Mesodermal cell (in vitro differentiated cells): ENCODE measurements at regions not wholly inside any gene's neighbourhood (a gene's known extent, or its start where the extent isn't known, plus 50 kb on each side); places are given as distances from the start of the nearest gene placed in this dataset.
"Not testable (repeated sequence)": the region's sequence is repeated elsewhere in the genome, so short reads cannot be mapped to it uniquely, and the experiment has no call there.

ENCODE experiments used
- H3K27ac ChIP-seq: 2 replicates; pipeline ENCODE4 v1.7.0; 2013; ENCODE audit warnings: mild to moderate bottlenecking, low read depth, low read length, moderate library complexity; ENCODE audit not compliant: severe bottlenecking
- H3K36me3 ChIP-seq: 2 replicates; pipeline ENCODE4 v1.7.1; 2013; ENCODE audit warnings: mild to moderate bottlenecking, low read length, moderate library complexity; ENCODE audit not compliant: control insufficient read depth, insufficient read depth
- H3K4me1 ChIP-seq: one replicate; pipeline ENCODE4 v1.7.1; 2013; ENCODE audit warnings: mild to moderate bottlenecking, low read length; ENCODE audit not compliant: insufficient read depth, control insufficient read depth, poor library complexity, severe bottlenecking
- H3K4me3 ChIP-seq: 2 replicates; pipeline ENCODE4 v1.7.0; 2013; ENCODE audit warnings: low read length, control low read depth, mild to moderate bottlenecking; ENCODE audit not compliant: insufficient read depth, poor library complexity, severe bottlenecking; ENCODE audit errors: extremely low read depth
- H3K9me3 ChIP-seq: 2 replicates; pipeline ENCODE4 v1.7.1; 2013; ENCODE audit warnings: mild to moderate bottlenecking, low read length, moderate library complexity; ENCODE audit not compliant: control insufficient read depth
- WGBS, 2 experiments: methylation state at CpG; one replicate each; pipeline ENCODE4 v1.1.5; 2013; ENCODE audit warnings: missing lambda C conversion rate in 2 of 2; ENCODE audit not compliant: insufficient coverage in 2 of 2; 5-methylcytosine and 5-hydroxymethylcytosine counted together

DNA sequence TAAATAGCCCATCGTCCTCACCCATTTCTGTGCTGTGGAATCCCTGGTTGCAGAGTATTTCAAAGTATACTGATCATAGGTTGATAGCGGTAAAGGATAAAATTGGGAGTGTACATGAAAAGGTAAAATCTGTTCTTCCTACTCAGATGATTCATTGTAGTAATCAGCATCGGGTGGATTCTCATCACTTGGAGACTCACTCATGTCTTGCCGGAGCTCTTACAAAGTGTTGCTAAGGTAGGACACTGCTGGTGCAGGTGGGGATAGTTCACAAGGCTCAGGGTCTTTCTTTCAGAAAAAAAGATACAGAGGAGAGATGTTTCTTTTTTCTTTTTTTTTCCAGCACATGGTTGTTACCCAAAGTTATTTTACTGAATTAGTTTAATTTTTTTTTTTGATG lies 84.8 kb downstream of the MTNR1B start:
- no peak overlapping the region for H3K4me3 ChIP-seq
- WGBS, 2 experiments, result 100% methylated on average over 1 of the region's 4 CpGs; no CpG with 5 or more reads in 1 of the 2 experiments
- H3K27ac ChIP-seq, result no peak overlapping the region
- H3K9me3 ChIP-seq, result no peaks in the 10 kb centered on the region
- peaks cover 19% of the 10 kb centered on the region for H3K4me1 ChIP-seq
- no peaks in the 10 kb centered on the region for H3K36me3 ChIP-seq

DNA sequence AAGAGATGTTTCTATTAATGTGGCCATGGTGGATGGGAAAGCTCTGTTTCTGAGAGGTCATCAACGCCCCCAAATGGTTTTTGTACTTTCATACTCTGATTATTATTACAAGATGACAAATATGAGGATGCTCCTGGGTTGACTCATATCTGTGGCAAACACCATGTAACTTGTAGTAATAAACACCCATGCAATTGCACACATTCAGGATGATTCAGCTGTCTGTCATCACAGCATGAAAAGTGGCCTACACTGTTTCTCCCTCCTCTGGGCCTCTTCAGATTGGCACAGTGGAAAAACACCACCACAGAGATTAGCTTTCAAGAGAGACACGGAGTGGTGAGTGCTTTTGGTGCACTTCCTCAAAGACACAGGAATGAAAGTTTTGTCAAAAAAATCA lies 85.4 kb downstream of the MTNR1B start:
- no CpG with 5 or more reads among the region's 2 CpGs for WGBS, 2 experiments
- no peaks in the 10 kb centered on the region for H3K36me3 ChIP-seq
- no peak overlapping the region for H3K4me3 ChIP-seq
- H3K27ac ChIP-seq, result no peak overlapping the region
- H3K4me1 ChIP-seq, result peaks cover 25% of the 10 kb centered on the region
- no peaks in the 10 kb centered on the region for H3K9me3 ChIP-seq

DNA sequence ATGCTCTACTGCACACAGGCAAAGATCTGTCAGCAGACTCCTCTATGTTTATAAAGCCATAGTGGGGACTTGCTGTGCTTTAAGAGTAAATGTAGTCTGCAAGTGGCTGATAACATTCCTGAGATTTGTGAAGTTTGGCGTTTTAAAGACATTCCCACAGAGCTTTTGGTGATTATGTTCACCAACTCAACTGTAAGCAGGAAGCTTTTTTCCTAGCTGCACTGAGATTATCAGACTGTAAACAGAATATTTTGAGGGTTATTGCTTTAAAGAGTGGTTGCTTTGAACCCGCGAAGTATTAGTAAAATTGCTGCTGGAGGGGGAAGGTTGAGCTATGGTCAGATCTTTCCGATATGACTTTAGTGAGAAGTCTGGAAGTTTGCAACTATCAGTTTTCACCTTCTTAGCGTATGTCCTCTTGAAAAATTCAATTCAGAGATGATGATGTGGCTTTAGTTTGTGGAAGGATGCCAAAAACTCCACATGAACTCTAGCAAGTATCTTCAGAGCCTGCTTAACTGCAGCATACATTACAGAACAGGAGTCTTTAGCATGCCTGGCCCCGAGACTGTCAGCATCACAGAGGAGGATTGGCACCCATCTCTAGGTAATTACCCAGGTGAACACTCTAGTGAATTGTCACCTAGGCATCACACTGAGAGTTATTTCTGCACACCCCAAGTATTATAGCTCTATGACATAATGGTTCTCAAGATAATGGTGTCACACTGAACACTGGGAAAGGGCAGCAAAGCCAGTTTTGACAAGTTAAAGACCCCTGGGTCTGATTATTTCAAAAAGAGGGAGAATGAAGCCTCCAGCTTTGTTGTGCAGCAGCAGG lies 89.9 kb downstream of the MTNR1B start:
- 72 to 78% methylated on average over 5 of the region's 6 CpGs for WGBS, 2 experiments
- peak overlapping the region; percentile 54 for H3K27ac ChIP-seq
- H3K9me3 ChIP-seq, result no peaks in the 10 kb centered on the region
- H3K36me3 ChIP-seq, result no peaks in the 10 kb centered on the region
- no peak overlapping the region for H3K4me3 ChIP-seq
- H3K4me1 ChIP-seq, result peaks cover 24% of the 10 kb centered on the region

DNA sequence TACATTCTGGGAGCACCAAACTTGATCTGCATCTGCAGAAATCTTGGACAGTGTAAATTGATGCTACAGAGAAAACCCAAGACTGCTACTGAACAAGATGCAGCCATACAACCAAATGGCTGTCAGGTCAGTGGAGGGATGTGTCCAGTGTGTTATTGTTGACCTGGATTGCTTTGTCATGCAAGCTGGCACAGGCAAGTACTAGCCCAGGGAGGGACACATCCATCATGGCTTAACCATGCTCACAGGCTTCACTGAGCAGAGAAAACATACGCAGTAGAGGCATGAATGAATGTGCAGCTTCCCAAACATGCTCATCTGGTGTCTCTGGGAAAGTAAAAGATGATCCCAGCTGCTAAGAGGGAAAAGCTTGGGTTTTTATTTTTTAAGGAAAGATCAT lies 93.6 kb downstream of the MTNR1B start:
- no peaks in the 10 kb centered on the region for H3K36me3 ChIP-seq

DNA sequence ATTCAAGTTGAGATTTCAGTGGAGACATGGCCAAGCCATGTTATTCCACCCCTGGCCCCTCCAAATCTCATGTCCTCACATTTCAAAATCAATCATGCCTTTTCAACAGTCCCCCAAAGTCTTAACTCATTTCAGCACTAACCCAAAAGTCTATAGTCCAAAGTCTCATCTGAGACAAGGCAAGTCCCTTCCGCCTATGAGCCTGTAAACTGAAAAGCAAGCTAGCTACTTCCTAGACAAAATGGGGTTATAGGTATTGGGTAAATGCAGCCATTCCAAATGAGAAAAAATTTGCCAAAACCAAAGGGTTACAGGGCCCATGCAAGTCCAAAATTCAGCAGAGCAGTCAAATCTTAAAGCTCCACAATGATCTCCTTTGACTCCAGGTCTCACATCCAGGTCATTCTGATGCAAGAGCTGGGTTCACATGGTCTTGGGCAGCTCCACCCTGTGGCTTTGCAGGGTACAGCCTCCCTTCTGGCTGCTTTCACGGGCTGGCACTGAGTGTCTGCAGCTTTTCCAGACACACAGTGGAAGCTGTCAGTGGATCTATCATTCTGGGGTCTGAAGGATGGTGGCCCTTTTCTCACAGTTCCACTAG lies 95.7 kb downstream of the MTNR1B start:
- H3K4me3 ChIP-seq, H3K27ac ChIP-seq, H3K36me3 ChIP-seq, H3K4me1 ChIP-seq, H3K9me3 ChIP-seq: not testable (repeated sequence)
- WGBS, 2 experiments, result 60 to 81% methylated on average over 1 to 2 of the region's 2 CpGs

More for the DNA sequence above, 93.6 kb downstream of the MTNR1B start:
- H3K27ac ChIP-seq, result no peak overlapping the region
- H3K9me3 ChIP-seq, result no peaks in the 10 kb centered on the region
- H3K4me1 ChIP-seq, result peaks cover 20% of the 10 kb centered on the region
- H3K4me3 ChIP-seq, result no peak overlapping the region
- 100% methylated on average over 1 of the region's 1 CpG; no CpG with 5 or more reads in 1 of the 2 experiments for WGBS, 2 experiments

DNA sequence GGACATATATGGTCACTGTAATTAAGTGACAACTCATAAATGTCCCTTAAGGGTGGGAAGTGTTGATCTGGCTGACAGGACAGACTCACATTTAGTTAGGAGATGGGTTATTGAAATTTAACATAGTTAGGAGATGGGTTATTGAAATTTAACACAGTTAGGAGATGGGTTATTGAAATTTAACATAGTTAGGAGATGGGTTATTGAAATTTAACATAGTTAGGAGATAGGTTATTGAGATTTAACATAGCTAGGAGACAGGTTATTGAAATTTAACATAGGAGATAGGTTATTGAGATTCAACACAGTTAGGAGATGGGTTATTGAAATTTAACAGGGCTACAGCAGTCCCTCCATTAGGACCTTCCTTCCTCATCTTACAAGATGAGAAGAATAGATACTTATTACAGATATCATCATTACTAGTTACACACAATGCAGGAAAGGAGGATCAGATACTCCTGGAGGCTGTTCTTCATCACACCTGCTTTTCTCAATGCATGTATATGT lies 98.5 kb downstream of the MTNR1B start:
- Histone ChIP-seq H3K36me3 (no peaks in the 10 kb centered on the region), H3K4me3 (no peak overlapping the region), H3K4me1 (no peaks in the 10 kb centered on the region), H3K9me3 (no peaks in the 10 kb centered on the region), H3K27ac (no peak overlapping the region)

DNA sequence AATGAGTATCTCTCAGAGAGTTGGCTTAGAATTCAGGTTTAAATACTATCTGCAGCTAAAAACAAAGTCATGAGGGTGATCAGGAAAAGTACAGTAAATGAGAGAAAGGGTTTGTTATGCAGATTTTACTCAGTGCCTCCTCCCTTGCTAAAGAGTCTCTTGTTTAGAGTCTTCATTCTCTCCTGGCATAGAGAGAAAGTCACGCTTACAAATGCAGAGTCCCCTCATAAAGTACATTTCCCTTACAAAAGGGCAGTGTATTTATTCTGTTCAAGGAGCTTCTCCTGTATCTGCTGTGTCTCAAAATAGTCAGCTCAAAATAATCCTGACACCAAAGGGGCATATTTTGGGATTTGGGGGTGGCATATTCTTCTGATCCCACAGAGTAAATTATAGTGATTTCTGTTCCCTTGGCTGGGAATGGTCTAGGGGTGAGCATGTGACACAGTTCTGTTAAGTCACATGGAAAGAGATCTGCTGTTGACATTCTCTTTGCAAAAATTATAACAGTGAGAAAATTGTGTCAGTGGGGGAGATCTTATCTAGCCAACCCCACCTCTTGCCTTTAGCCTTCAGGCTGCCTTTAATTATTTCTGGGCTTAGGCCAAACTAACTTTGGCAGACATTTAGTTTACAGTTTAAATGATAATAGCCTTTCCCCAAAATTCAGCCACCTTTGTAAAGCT lies 102.9 kb downstream of the MTNR1B start:
- no peaks in the 10 kb centered on the region for H3K9me3 ChIP-seq
- no peaks in the 10 kb centered on the region for H3K36me3 ChIP-seq
- peaks cover 3% of the 10 kb centered on the region for H3K4me1 ChIP-seq
- H3K27ac ChIP-seq, result no peak overlapping the region
- no peak overlapping the region for H3K4me3 ChIP-seq
- WGBS, 2 experiments, result no CpG with 5 or more reads among the region's 1 CpG

DNA sequence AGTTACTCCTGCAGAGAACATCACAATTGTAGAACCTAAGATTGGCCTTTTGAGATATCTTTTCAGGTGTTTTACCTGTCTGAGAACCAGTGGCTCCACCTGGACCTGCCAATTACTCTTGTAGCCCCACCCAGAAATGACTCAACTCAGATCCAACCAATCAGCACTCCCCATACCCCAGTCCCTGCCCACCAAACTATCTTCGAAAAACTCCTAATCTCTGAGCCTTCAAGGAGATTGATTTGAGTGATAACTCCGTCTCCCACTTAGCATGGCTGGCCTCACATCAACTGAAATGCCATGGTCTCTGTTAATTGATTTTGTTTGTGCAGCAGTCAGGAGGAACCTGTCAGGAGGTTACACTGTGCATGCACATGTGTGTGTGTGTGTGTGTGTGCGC lies 103.6 kb downstream of the MTNR1B start:
- WGBS, 2 experiments, result 64 to 86% methylated on average over 2 to 3 of the region's 3 CpGs
- Histone ChIP-seq H3K4me1 (peaks cover 3% of the 10 kb centered on the region), H3K4me3 (no peak overlapping the region), H3K9me3 (no peaks in the 10 kb centered on the region), H3K27ac (no peak overlapping the region), H3K36me3 (no peaks in the 10 kb centered on the region)

DNA sequence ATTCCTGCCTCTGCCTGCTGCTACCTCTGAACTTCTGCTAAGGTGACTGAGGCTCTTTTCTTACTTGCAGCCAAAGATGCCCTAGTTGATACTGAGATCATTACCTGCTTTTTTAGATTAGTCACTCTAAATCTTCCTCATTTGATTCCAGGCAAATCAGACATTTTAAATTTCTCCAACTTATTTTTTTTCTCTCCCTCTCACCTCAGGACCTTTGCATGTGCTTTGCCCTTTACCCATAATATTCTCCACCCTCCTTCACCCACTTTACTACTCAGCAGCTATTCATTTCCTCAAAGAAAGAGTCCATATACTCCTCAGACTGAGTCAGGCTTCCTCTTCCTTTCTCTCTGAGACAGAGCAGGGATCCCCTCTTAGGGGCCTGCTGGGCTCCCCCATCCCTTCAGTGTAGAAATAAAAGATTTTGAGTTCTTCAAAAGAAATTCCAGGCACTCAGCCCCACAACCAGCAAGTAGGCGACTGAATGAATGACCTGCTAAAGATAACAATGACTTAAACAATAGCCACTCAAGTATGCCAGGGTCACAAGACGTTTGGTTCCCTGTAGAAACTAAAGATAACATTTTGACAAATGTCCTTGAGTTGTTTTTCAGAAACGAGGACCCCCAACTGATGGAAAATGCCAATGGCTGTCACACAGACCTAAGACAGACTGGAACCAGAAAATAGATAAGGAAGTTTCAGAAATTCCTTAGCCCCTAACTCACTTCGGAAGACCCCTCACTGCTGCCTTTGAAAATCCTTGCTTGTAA lies 104.2 kb downstream of the MTNR1B start:
- no peaks in the 10 kb centered on the region for H3K9me3 ChIP-seq
- peaks cover 3% of the 10 kb centered on the region for H3K4me1 ChIP-seq
- 25 to 41% methylated on average over 2 to 4 of the region's 4 CpGs for WGBS, 2 experiments
- H3K36me3 ChIP-seq, result no peaks in the 10 kb centered on the region
- no peak overlapping the region for H3K4me3 ChIP-seq
- peak overlapping the region; percentile 79 for H3K27ac ChIP-seq

DNA sequence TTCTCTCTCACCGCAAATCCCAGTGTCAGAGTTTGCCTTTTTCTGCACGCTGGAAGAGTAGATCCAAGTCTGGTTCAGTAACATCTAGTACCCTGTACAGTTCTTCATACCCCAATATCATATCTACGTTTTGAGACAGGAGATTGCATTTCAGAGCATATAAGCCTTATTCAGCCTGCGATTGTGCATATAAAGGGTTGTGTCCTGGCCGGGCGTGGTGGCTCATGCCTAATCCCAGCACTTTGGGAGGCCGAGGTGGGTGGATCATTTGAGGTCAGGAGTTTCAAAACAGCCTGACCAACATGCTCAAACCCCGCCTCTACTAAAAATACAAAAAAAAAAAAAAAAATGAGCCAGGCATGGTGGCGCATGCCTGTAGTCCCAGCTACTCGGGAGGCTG lies 104.9 kb downstream of the MTNR1B start:
- Histone ChIP-seq H3K4me3 (no peak overlapping the region), H3K4me1 (peaks cover 3% of the 10 kb centered on the region), H3K27ac (peak overlapping the region; percentile 79), H3K36me3 (no peaks in the 10 kb centered on the region), H3K9me3 (no peaks in the 10 kb centered on the region)
- 88 to 93% methylated on average over 2 to 5 of the region's 10 CpGs for WGBS, 2 experiments
